ENCODE measurements at regions not wholly inside any gene's neighbourhood (a gene's known extent, or its start where the extent isn't known, plus 50 kb on each side); places are given as distances from the start of the nearest gene placed in this dataset.

- H3K4me3 Mint-ChIP-seq (ENCODE audit: unreplicated experiment): no peak overlapping the region
- H3K36me3 Mint-ChIP-seq (ENCODE audit: low read depth): no peaks in the 10 kb centered on the region
- H3K27me3 Mint-ChIP-seq (ENCODE audit: low read depth): peaks cover 2% of the 10 kb centered on the region
- DNase-seq (ENCODE audit: low spot score): no peak
- H3K4me1 Mint-ChIP-seq (ENCODE audit: low read depth): no peaks in the 10 kb centered on the region
- TF ChIP-seq CTCF (IDR thresholded peaks at IDR 0.05): no peak
- no peak overlapping the region for H3K27ac Mint-ChIP-seq (ENCODE audit: unreplicated experiment)
- H3K9me3 Mint-ChIP-seq (ENCODE audit: low read depth): peaks cover 5% of the 10 kb centered on the region
These were observed 440.9 kb downstream of the ZNF516 start for GRCh38 chr18:76054156-76054555.

- no peak for TF ChIP-seq CTCF (IDR thresholded peaks at IDR 0.05)
- no peaks in the 10 kb centered on the region for H3K27me3 Mint-ChIP-seq (ENCODE audit: low read depth)
- H3K9me3 Mint-ChIP-seq (ENCODE audit: low read depth): peaks cover 3% of the 10 kb centered on the region
- H3K4me1 Mint-ChIP-seq (ENCODE audit: low read depth): no peaks in the 10 kb centered on the region
- no peak overlapping the region for H3K27ac Mint-ChIP-seq (ENCODE audit: unreplicated experiment)
- H3K36me3 Mint-ChIP-seq (ENCODE audit: low read depth): no peaks in the 10 kb centered on the region
- no peak overlapping the region for H3K4me3 Mint-ChIP-seq (ENCODE audit: unreplicated experiment)
- DNase-seq (ENCODE audit: low spot score): no peak
These were observed 441.5 kb downstream of the ZNF516 start for GRCh38 chr18:76053551-76053950.

DNA sequence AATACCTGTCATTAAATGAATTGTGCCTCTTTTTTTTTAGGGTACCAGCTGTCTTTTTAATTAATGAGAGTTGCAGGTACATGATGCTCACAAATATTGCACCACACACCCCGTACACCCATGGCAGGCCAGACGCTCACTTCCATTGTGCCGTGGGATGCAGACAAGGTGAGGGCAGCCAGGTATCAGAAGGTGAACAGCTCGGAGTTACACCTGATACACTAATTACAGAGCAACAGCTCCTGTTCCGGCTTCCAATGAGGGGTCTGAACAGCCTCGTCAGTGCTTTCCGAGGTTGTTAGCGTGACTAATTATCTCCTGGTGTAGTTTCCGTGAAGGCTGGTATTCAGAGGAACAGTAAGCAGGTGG, 442.8 kb downstream of the ZNF516 start:
- no peaks in the 10 kb centered on the region for H3K36me3 Mint-ChIP-seq (ENCODE audit: low read depth)
- TF ChIP-seq CTCF (IDR thresholded peaks at IDR 0.05): no peak
- H3K27ac Mint-ChIP-seq (ENCODE audit: unreplicated experiment): no peak overlapping the region
- H3K4me3 Mint-ChIP-seq (ENCODE audit: unreplicated experiment): no peak overlapping the region
- H3K9me3 Mint-ChIP-seq (ENCODE audit: low read depth): peaks cover 3% of the 10 kb centered on the region
- DNase-seq (ENCODE audit: low spot score): no peak
- H3K27me3 Mint-ChIP-seq (ENCODE audit: low read depth): no peaks in the 10 kb centered on the region
- H3K4me1 Mint-ChIP-seq (ENCODE audit: low read depth): no peaks in the 10 kb centered on the region

- no peak overlapping the region for H3K4me3 Mint-ChIP-seq (ENCODE audit: unreplicated experiment)
- H3K36me3 Mint-ChIP-seq (ENCODE audit: low read depth): no peaks in the 10 kb centered on the region
- TF ChIP-seq CTCF (IDR thresholded peaks at IDR 0.05): no peak
- H3K27ac Mint-ChIP-seq (ENCODE audit: unreplicated experiment): no peak overlapping the region
- no peaks in the 10 kb centered on the region for H3K27me3 Mint-ChIP-seq (ENCODE audit: low read depth)
- peaks cover 3% of the 10 kb centered on the region for H3K9me3 Mint-ChIP-seq (ENCODE audit: low read depth)
- H3K4me1 Mint-ChIP-seq (ENCODE audit: low read depth): no peaks in the 10 kb centered on the region
- DNase-seq (ENCODE audit: low spot score): no peak
These were observed 443.4 kb downstream of the ZNF516 start for GRCh38 chr18:76051396-76052226.

DNA sequence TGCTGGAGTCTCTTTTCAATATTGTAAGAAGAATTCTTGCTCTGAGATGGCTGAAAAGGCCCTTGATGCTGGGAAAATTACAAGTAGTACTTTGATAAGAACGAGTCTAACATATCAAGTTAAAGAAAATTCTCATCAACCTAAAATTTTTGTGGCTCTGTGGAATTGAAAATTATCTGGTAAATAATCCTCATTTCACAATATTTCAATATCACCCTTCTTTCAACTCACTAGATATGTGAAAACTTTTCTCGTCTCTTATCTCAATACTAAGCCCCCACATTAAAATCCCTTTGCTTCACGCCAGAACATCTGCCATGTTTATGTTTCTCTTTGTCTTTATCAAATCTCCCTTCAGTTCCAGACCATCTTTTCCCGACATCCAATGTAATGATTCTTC, 448.8 kb downstream of the ZNF516 start:
- H3K27ac Mint-ChIP-seq (ENCODE audit: unreplicated experiment): no peak overlapping the region

More for the DNA sequence above, 448.8 kb downstream of the ZNF516 start:
- H3K36me3 Mint-ChIP-seq (ENCODE audit: low read depth): no peaks in the 10 kb centered on the region
- no peak for DNase-seq (ENCODE audit: low spot score)
- H3K4me1 Mint-ChIP-seq (ENCODE audit: low read depth): no peaks in the 10 kb centered on the region
- no peaks in the 10 kb centered on the region for H3K27me3 Mint-ChIP-seq (ENCODE audit: low read depth)
- no peak for TF ChIP-seq CTCF (IDR thresholded peaks at IDR 0.05)
- H3K9me3 Mint-ChIP-seq (ENCODE audit: low read depth): no peaks in the 10 kb centered on the region
- no peak overlapping the region for H3K4me3 Mint-ChIP-seq (ENCODE audit: unreplicated experiment)
